SK-N-SH (cell line): ENCODE measurements at regions not wholly inside any gene's neighbourhood (a gene's known extent, or its start where the extent isn't known, plus 50 kb on each side); places are given as distances from the start of the nearest gene placed in this dataset.

Experiments
- CTCF ChIP-seq: fragments of 200-600 bp; sonication (generic); IDR thresholded peaks from 2 replicates; pipeline ENCODE4 v1.6.1; 2017; ENCODE audit warnings: antibody characterized with exemption, mild to moderate bottlenecking, moderate library complexity
- EP300 ChIP-seq, 2 experiments: IDR thresholded peaks; 2 replicates each; pipeline versions ENCODE4 v1.4.0 to v1.6.1; 2012; ENCODE audit warnings: borderline replicate concordance in 1 of 2, low read depth in 1 of 2, low read length in 1 of 2
- FOXM1 ChIP-seq: IDR thresholded peaks from 2 replicates; pipeline ENCODE4 v1.4.0; 2012; ENCODE audit warnings: low read depth, mild to moderate bottlenecking
- MAX ChIP-seq: IDR thresholded peaks from 2 replicates; pipeline ENCODE4 v1.4.0; 2012; ENCODE audit warnings: low read depth
- POLR2AphosphoS5 ChIP-seq: IDR thresholded peaks from 2 replicates; pipeline ENCODE4 v1.6.1; 2012; ENCODE audit warnings: low read depth, low read length
- RAD21 ChIP-seq: IDR thresholded peaks from 2 replicates; pipeline ENCODE4 v1.6.1; 2012; ENCODE audit warnings: mild to moderate bottlenecking, low read length
- RFX5 ChIP-seq: IDR thresholded peaks from 2 replicates; pipeline ENCODE4 v1.6.1; 2012; ENCODE audit warnings: mild to moderate bottlenecking, improper control_type of control experiment, low read length
- TCF12 ChIP-seq: IDR thresholded peaks from 2 replicates; pipeline ENCODE4 v1.4.0; 2012
- TEAD4 ChIP-seq: IDR thresholded peaks from 2 replicates; pipeline ENCODE4 v1.4.0; 2012; ENCODE audit warnings: mild to moderate bottlenecking, borderline replicate concordance; ENCODE audit not compliant: insufficient read depth
- YY1 ChIP-seq: IDR thresholded peaks from 2 replicates; pipeline ENCODE4 v1.4.0; 2012; ENCODE audit warnings: low read depth, mild to moderate bottlenecking
- TF ChIP-seq, protein P1 (sequence below): fragments of 150-350 bp; IDR thresholded peaks from 2 replicates; pipeline ENCODE4 v1.6.1; 2017; ENCODE audit warnings: antibody characterized with exemption, low read length, low read depth, borderline replicate concordance

DNA sequence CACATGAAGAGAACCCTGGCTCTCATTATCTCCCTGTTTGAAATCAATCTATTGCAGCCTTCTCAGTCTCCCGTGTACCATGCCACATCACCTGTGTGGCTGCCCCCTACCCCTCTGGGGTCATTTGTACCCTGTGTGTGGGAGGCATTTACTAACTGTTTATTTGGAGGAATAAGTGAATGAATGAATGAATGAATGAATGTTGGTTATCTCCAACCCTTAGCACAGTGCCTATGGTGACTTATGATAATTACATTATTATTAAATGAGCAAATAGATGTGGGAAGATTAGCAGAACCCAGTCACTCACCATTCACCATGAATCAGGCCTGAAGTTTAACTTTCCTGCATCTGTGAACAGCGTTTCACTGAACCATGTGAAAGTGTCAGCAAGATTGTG is 560.8 kb downstream of the MATN1 start:
- TF ChIP-seq CTCF (no peak), FOXM1 (no peak), POLR2AphosphoS5 (no peak), EP300 (IDR thresholded peaks at IDR 0.05; ENCODE audit: borderline replicate concordance in 1 of 2, low read depth in 1 of 2, low read length in 1 of 2) (no peak), RAD21 (no peak), TEAD4 (no peak), RFX5 (no peak), TCF12 (no peak), YY1 (no peak), MAX (no peak)
- TF ChIP-seq, protein P1, sequence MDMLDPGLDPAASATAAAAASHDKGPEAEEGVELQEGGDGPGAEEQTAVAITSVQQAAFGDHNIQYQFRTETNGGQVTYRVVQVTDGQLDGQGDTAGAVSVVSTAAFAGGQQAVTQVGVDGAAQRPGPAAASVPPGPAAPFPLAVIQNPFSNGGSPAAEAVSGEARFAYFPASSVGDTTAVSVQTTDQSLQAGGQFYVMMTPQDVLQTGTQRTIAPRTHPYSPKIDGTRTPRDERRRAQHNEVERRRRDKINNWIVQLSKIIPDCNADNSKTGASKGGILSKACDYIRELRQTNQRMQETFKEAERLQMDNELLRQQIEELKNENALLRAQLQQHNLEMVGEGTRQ: no peak
